Heart left ventricle (tissue), 13 donors: ENCODE measurements at regions not wholly inside any gene's neighbourhood (a gene's known extent, or its start where the extent isn't known, plus 50 kb on each side); places are given as distances from the start of the nearest gene placed in this dataset.

Experiments
- POLR2A ChIP-seq, 2 donors: fragments of 450-650 bp; IDR thresholded peaks; one replicate each; pipeline ENCODE4 v1.6.1; 2017; ENCODE audit warnings: antibody characterized with exemption in 2 of 2, mild to moderate bottlenecking in 2 of 2, moderate library complexity in 2 of 2
- TF ChIP-seq, protein P1 (sequence below), 12 donors: fragments of 200-600 bp; sonication (generic) in 4 of 12; IDR thresholded peaks; one replicate each; pipeline versions ENCODE4 v1.5.0 to v1.8.0; 2018 to 2022; ENCODE audit warnings: antibody characterized with exemption in 12 of 12, mild to moderate bottlenecking in 5 of 12
- donor health status: ischemic (EF 13 %, LVEDD 7.1; RV severe dilation, severe dysfunction).
- donor health status: DM: no; HTN: yes; CAD: no.
- donor health status: DM: no; HTN: no; CAD: no.
- donor health status: ischemic (EF 25% LVEDD 6.9; RV normal size, moderate dysfunction).
- donor health status: ischemic (EF 25% LVEDD 5.7; RV mildly dilated, moderate dysfunction).
- donor health status: ischemic (EF 35%, LVEDD 5.7; RV mildly dilated, moderate dysfunction).
- donor health status: nonischemic (EF 11% LVEDD 7.7; RV severe dilation, severe dysfunction).
- donor health status: DM: yes; HTN: yes; CAD: no.
- donor health status: PGD.
- donor health status: ischemic (EF 29% LVEDD 5.4; RV normal size, mild dysfunction).
- donor health status: nonischemic (EF 23%, LVEDD 6.1; RV moderate dilation, normal function).

DNA sequence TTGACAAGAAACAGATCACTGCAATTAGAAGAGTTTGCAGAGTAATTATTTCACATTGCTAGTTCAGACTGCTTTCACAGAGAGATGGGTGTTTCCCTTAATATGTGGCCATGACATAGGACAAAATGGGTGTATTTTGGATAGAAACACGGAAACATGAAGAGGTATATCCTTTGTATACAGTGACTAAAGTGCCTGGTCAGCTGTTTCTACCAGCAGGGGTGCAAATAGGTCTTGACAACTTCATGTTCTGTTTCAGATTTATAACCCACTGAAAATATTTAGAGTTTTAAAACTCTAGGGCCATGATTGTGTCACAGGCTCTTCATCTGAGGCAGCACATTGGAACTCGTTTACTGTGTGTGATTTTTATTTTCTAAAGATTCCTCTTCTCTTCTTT is 357.1 kb upstream of the TNP1 start:
- no peak for TF ChIP-seq POLR2A (IDR thresholded peaks at IDR 0.05)
- TF ChIP-seq, protein P1, sequence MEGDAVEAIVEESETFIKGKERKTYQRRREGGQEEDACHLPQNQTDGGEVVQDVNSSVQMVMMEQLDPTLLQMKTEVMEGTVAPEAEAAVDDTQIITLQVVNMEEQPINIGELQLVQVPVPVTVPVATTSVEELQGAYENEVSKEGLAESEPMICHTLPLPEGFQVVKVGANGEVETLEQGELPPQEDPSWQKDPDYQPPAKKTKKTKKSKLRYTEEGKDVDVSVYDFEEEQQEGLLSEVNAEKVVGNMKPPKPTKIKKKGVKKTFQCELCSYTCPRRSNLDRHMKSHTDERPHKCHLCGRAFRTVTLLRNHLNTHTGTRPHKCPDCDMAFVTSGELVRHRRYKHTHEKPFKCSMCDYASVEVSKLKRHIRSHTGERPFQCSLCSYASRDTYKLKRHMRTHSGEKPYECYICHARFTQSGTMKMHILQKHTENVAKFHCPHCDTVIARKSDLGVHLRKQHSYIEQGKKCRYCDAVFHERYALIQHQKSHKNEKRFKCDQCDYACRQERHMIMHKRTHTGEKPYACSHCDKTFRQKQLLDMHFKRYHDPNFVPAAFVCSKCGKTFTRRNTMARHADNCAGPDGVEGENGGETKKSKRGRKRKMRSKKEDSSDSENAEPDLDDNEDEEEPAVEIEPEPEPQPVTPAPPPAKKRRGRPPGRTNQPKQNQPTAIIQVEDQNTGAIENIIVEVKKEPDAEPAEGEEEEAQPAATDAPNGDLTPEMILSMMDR (IDR thresholded peaks at IDR 0.05), result no peak
